UCSD-AML1 (cell line): ENCODE measurements at regions not wholly inside any gene's neighbourhood (a gene's known extent, or its start where the extent isn't known, plus 50 kb on each side); places are given as distances from the start of the nearest gene placed in this dataset.

Experiments
- DNase-seq: peaks from one replicate; lab custom pipeline; 2025; ENCODE audit not compliant: unreplicated experiment; lab: John Stamatoyannopoulos, UW

- no peak for DNase-seq
Observed at GRCh38 chr5:116939641-116940040, 365.0 kb upstream of the SEMA6A start.

- no peak for DNase-seq
Observed at GRCh38 chr5:116938488-116938887, 363.9 kb upstream of the SEMA6A start.

DNA sequence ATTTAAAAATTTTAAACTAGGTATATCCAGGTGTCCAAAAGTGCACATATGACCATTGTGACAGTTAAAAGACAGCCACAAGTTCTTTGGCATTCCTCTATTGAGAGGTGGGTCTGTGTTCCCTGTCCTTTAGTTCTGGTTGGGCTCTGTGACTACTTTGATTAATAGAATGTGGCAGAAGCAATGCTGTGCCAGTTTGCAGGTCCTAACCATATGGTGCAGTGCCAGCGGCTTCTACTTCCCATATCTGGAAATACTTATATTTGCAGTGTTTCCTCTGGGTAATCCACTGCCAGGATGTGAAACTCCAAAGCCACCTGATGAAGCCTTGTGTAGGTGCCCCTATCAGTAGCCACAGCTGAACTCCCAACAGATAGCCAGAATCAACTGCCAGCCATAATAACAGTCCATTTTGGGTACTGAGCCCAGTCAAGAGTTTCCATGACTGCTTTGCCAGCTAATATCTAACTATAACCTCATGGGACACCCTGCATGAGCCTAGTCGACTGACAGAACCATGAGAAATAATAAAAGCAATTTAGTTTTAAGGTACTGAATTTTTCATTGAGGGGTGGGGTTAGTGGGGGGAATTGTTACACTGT, 361.0 kb upstream of the SEMA6A start:
- DNase-seq, result no peak

- DNase-seq, result no peak
Observed at GRCh38 chr5:116930616-116931015, 356.0 kb upstream of the SEMA6A start.

DNA sequence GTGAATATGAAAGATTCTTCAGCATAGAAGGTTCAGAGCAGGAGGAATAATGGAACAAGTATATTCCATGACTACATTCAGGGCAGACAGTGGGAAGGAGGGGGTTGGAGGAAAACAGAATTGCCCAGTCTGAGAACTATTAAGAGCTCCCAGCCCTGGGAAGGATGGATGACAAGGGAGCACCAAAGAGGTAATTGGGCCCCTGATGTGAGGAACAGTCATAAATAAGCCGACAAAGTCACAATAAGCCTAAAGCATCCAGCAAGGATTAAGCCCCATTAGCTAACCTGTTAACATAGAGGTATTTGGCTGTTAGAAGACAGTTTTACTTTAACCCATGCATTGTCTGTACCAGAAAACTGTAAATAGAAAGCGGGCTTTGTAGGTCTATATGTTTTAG, 348.7 kb upstream of the SEMA6A start:
- DNase-seq, result no peak

- DNase-seq, result no peak
Observed at GRCh38 chr5:116922532-116922931, 347.9 kb upstream of the SEMA6A start.

GRCh38 chr5:116914869-116915504, 340.4 kb upstream of the SEMA6A start:
- no peak for DNase-seq

- DNase-seq, result no peak
Observed at GRCh38 chr5:116912221-116912620, 337.6 kb upstream of the SEMA6A start.

- DNase-seq, result no peak
Observed at GRCh38 chr5:116911074-116911473, 336.5 kb upstream of the SEMA6A start.

DNA sequence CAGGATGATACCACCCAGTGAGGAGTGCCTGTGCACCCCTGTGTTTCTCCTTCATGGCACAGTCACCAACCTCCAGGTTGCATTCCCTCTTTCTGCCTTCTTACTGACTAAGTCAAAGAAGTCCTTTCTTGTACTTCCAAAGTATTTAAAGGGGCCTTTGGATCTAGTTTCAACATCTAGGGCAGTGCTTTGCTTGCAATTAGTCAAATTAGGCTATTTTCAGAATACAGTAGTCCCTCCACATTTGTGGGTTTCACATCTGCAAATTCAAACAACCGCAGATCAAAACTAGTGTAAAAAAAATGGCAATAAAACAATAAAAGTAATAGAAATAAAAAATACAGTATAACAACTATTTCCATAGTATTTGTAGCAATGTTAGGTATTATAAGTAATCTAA, 333.9 kb upstream of the SEMA6A start:
- DNase-seq, result no peak

GRCh38 chr5:116905885-116906284, 331.3 kb upstream of the SEMA6A start:
- DNase-seq, result no peak

- no peak for DNase-seq
Observed at GRCh38 chr5:116900793-116901192, 326.2 kb upstream of the SEMA6A start.

GRCh38 chr5:116898917-116899316, 324.3 kb upstream of the SEMA6A start:
- DNase-seq, result no peak

- DNase-seq, result no peak
Observed at GRCh38 chr5:116897291-116897690, 322.7 kb upstream of the SEMA6A start.

DNA sequence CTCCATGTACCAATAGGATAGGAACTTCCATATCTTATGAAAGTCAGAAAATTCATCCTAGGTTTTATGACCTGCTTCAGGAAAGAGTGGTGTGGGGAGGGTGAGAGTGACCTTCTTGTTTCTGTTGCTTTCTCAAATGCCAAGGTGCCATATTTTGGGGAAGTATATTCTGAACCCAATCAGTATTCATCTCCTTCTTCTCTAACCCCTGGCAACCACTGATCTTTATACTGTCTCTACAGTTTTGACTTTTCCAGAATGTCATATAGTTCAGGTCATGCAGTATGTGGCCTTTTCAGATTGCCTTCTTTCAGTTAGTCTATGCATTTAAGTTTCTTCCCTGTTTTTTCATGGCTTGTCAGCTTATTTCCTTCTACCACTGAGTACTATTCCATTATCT, 321.4 kb upstream of the SEMA6A start:
- DNase-seq, result no peak

GRCh38 chr5:116892993-116893392, 318.4 kb upstream of the SEMA6A start:
- DNase-seq, result no peak

- DNase-seq, result no peak
Observed at GRCh38 chr5:116887104-116887503, 312.5 kb upstream of the SEMA6A start.

- DNase-seq, result no peak
Observed at GRCh38 chr5:116885825-116886224, 311.2 kb upstream of the SEMA6A start.

GRCh38 chr5:116883875-116884274, 309.3 kb upstream of the SEMA6A start:
- no peak for DNase-seq

DNA sequence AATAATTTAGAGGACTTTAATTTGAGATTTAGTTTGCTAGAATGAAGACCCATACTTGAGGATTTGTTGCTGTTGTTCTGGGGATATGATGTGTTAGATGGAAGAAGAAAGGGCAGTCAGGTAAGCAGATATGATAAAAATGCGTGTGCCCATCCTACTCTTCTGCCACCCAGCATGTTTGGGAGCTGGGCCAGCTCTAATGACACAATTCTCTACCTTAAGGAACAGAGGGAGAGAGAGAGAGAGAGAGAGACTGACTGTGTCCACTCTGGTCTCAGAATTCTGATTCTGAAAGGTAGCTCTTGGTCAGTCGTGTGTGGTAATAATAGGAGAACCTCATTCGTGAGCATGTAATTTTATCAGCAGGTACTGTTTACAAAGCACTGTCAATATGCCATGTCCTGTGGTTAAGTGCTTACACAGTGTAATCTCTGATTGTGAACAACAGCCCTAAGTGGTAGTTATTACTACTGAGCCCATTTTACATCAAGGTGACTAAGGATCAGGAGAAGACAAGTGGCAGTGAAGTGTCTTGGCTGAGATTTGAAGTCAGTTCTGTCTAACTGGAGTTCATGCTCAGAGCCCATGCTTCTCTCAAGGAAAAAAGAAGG, 307.4 kb upstream of the SEMA6A start:
- DNase-seq, result no peak

DNA sequence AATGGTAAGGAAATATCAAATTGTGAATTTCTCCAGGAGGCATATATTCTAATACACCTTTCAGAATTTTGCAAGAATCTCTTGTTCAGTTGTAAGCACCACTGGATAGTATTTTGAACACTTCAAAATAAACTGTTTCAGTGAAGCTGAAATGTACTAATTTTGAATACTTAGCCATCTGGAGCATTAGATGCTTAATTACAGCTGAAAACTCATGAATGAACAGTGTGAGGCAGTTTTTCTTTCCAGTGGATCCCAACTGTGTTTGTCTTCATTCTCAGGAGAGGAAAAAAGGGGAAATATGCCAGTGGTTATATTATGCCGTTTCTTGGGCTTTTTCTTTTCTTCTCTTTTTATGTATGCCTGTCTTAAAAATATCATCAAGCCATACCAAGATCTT, 306.0 kb upstream of the SEMA6A start:
- no peak for DNase-seq

DNA sequence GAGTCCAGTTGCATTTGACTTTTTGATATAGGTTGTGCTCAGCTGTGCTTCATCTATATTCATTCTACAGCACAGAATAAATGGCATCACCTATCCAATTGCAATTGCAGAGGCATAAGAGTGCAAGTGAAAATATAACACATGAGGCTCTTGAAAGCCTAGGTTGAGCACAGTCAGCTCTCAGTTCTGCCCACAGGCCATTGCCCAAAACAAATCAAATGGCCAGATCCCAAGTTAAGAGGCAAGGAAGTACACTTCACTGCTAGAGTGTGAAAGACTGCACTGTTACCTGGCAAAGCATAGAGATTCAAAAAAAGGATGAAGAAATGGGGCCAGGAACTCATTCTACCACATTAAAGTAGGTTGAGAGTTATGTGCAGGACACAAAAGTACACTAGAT, 305.5 kb upstream of the SEMA6A start:
- DNase-seq, result no peak
